ENCODE measurements at regions not wholly inside any gene's neighbourhood (a gene's known extent, or its start where the extent isn't known, plus 50 kb on each side); places are given as distances from the start of the nearest gene placed in this dataset.

DNA sequence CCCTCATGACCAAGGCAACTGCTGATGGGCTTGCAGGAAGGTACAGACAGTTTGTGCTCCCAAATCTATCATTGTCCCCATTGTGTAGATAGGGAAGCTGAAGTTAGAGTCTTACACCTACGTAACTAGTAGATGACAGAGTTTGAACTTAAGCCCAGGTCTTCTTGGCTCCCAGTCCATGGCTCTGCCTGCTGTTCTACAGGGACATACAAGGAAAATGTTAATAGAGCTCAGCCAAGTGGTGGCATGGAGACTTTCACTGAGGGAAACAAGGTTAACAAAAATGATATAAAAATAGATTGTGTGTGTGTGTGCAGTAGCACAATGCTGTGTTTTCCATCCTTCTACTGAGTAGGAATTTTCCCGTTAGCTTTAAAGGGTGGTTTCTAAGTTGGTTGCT lies 936.5 kb downstream of the RPA4 start:
- Histone ChIP-seq H3K27me3 (ENCODE audit: control insufficient read depth, insufficient read depth, low read length) (no peaks in the 10 kb centered on the region), H3K4me3 (ENCODE audit: insufficient read depth, low read depth, low read length) (no peak overlapping the region), H3K36me3 (replicated peaks; ENCODE audit: control insufficient read depth, insufficient read depth, low read length) (no peaks in the 10 kb centered on the region)
- DNase-seq = no peak

DNA sequence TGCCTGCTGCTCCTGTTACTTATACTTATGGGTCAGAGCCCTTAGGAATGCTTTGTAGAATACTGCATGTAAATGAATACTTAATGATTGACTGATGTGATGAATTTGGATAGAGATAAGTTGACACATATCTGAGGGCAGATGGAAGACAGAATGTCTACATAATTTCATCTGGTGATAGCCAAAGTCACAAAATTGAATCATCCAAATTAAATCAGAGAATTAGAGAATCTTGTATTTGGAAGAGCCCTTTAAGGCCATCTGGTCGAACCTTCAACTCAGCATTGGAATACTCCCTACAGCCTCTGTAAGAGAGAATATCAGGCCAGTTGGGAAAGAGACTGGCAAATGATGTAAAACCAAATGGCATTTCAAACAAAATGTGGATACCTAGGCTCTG lies 944.8 kb downstream of the RPA4 start:
- no peak for DNase-seq
- H3K27me3 ChIP-seq (ENCODE audit: control insufficient read depth, insufficient read depth, low read length) = no peaks in the 10 kb centered on the region
- no peak overlapping the region for H3K4me3 ChIP-seq (ENCODE audit: insufficient read depth, low read depth, low read length)
- H3K36me3 ChIP-seq (replicated peaks; ENCODE audit: control insufficient read depth, insufficient read depth, low read length) = no peaks in the 10 kb centered on the region

DNA sequence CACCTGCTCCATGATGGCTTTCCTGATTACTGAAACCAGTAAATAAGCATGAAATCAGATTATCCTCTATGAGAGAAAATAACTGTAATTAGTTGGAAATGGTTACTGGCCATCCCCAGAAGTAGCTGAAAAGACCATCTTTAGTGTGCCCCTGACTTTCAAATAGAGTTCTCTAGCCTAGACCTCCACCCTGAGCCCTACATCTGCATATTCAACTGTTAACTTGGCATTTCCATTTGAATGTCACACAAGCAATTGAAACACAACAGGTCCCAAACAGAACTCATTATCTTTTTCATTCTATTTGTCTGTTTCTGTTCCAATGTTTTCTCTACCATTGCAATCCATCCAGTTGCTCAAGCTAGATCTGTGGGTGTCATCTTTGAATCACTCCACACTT lies 952.3 kb downstream of the RPA4 start:
- Histone ChIP-seq H3K36me3 (replicated peaks; ENCODE audit: control insufficient read depth, insufficient read depth, low read length) (no peaks in the 10 kb centered on the region), H3K4me3 (ENCODE audit: insufficient read depth, low read depth, low read length) (no peak overlapping the region), H3K27me3 (ENCODE audit: control insufficient read depth, insufficient read depth, low read length) (no peaks in the 10 kb centered on the region)
- DNase-seq = peak; percentile 32

DNA sequence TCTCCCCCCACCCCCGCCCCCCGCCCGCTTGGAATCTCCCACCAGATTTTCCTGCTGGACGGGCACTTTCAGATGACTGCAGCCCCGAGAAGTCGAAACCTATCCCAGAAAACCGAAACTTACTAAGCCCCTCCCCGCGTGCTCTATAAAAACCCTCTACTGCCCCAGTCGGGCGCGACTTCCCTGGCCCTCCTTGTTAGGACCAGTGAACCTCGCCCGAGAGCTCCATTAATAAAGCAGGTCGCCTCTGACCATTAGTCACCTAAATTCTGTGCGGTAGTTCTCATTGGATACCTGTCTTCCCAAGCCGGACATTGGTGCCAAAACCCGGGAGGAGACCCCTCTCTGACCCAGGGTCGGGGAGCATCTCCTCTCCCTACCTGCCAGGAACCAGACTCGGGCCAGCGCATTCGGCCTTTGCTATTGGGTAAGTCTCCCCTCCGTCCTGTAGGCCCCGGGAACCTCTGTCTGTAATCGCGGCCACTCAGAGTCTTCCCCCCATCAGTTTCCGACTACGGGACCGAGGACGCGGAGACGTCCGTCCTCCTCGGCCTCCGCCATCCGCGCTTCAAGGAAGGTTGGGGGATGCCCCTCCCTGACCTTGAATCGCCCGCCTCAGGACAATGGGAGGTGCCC lies 958.0 kb downstream of the RPA4 start:
- no peak overlapping the region for H3K4me3 ChIP-seq (ENCODE audit: insufficient read depth, low read depth, low read length)
- H3K36me3 ChIP-seq (replicated peaks; ENCODE audit: control insufficient read depth, insufficient read depth, low read length) = no peaks in the 10 kb centered on the region
- no peak for DNase-seq
- no peaks in the 10 kb centered on the region for H3K27me3 ChIP-seq (ENCODE audit: control insufficient read depth, insufficient read depth, low read length)

DNA sequence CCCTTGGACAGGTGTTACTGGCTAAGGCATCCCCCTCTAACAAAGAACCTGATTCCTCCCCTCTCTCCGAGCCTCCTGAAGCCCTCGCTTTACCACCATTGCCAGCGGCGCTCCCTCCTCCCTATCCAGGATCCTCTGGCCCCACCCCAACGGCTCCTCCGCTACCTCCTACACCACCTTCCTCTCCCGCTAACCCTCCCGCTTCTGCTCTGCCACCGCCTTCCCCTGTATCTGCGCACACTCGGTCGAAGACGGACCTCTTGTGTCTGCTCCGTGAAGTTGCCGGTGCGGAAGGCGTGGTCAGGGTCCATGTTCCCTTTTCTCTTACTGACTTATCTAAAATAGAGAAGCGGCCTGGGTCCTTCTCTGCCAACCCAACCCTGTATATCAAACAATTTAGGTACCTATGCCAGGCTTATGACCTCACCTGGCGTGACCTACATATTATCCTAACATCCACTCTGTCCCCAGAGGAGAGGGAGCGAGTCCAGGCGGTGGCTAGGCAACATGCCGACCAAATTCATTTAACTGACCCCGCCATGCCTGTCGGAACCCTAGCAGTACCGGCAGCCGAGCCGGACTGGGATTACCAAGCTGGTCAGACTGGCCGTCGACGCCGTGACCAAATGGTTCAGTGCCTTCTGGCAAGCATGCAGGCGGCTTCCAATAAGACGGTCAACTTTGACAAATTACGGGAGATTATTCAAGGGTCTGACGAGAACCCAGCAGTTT lies 958.9 kb downstream of the RPA4 start:
- Histone ChIP-seq H3K36me3 (replicated peaks; ENCODE audit: control insufficient read depth, insufficient read depth, low read length) (no peaks in the 10 kb centered on the region), H3K27me3 (ENCODE audit: control insufficient read depth, insufficient read depth, low read length) (no peaks in the 10 kb centered on the region), H3K4me3 (ENCODE audit: insufficient read depth, low read depth, low read length) (no peak overlapping the region)
- peak; percentile 17 for DNase-seq

DNA sequence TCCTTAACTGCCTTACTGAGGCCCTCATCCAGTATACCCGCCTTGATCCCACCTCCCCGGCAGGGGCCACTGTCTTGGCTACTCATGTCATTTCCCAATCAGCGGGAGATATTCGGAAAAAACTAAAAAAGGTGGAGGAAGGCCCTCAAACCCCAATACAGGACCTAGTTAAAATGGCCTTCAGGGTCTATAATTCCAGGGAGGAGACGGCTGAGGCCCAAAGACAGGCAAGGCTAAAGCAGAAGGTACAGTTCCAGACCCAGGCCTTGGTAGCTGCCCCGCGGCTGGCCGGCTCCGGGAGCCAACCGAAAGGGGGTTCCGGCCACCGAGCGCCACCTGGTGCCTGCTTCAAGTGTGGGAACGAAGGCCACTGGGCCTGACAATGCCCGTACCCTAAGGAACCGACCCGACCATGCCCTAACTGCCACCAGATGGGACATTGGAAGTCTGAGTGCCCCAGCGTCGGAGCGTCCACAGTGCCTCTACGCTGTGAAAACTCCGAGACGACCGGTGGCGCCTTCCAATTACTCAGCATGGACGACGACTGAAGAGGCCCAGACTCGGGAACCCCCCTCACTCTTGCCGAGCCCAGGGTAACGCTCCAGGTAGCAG lies 959.6 kb downstream of the RPA4 start:
- Histone ChIP-seq H3K36me3 (replicated peaks; ENCODE audit: control insufficient read depth, insufficient read depth, low read length) (no peaks in the 10 kb centered on the region), H3K4me3 (ENCODE audit: insufficient read depth, low read depth, low read length) (no peak overlapping the region)
- DNase-seq = peak; percentile 27

DNA sequence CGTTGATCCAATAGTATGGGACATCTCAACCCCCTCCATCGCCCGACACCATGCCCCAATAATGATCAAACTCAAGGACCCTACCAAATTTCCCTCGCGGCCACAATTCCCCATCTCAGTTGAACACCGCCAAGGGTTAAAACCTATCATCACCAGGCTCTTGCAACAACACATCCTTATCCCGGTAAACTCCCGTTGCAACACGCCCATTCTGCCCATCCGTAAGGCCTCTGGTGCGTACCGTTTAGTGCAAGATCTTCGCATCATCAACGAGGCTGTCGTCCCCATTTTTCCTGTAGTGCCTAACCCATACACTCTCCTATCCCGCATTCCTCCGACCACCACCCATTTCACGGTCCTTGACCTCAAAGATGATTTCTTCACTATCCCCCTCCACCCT lies 960.5 kb downstream of the RPA4 start:
- DNase-seq = no peak
- no peaks in the 10 kb centered on the region for H3K36me3 ChIP-seq (replicated peaks; ENCODE audit: control insufficient read depth, insufficient read depth, low read length)
- no peaks in the 10 kb centered on the region for H3K27me3 ChIP-seq (ENCODE audit: control insufficient read depth, insufficient read depth, low read length)
- no peak overlapping the region for H3K4me3 ChIP-seq (ENCODE audit: insufficient read depth, low read depth, low read length)

More for the DNA sequence above, 959.6 kb downstream of the RPA4 start:
- no peaks in the 10 kb centered on the region for H3K27me3 ChIP-seq (ENCODE audit: control insufficient read depth, insufficient read depth, low read length)

DNA sequence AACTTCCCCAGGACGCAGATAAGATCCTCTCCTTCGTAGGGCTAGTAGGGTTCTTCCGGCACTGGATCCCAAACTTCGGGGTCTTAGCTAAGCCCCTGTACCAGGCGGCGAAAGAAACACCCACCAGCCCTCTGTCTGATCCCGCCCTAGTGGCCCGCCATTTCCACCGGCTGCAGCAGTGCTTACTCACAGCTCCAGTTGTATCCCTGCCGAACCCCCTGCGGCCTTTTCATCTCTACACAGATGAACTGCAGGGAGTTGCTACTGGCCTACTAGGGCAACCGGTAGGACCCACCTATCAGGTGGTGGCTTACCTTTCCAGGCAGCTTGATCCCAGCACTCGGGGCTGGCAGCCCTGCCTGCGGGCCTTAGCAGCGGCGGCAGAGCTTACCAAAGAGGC lies 961.2 kb downstream of the RPA4 start:
- DNase-seq = peak; percentile 24
- Histone ChIP-seq H3K27me3 (ENCODE audit: control insufficient read depth, insufficient read depth, low read length) (no peaks in the 10 kb centered on the region), H3K36me3 (replicated peaks; ENCODE audit: control insufficient read depth, insufficient read depth, low read length) (no peaks in the 10 kb centered on the region), H3K4me3 (ENCODE audit: insufficient read depth, low read depth, low read length) (no peak overlapping the region)

DNA sequence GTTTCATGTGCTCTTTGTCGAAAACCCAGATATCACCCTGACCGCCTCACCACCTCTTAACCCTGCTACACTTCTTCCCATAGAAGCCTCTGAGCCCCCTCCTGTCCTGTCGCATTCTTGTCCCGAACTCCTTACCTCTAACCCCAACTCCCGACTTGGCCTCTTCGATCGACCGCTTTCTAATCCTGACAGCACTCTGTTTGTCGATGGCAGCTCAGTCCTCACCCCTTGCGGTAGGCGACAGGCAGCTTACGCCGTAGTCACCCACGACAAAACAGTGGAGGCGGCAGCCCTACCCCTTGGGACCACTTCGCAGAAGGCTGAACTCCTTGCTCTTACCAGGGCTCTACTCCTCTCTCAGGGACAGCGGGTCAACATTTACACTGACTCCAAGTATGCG lies 961.7 kb downstream of the RPA4 start:
- Histone ChIP-seq H3K4me3 (ENCODE audit: insufficient read depth, low read depth, low read length) (no peak overlapping the region), H3K27me3 (ENCODE audit: control insufficient read depth, insufficient read depth, low read length) (no peaks in the 10 kb centered on the region), H3K36me3 (replicated peaks; ENCODE audit: control insufficient read depth, insufficient read depth, low read length) (no peaks in the 10 kb centered on the region)
- DNase-seq = peak; percentile 17

DNA sequence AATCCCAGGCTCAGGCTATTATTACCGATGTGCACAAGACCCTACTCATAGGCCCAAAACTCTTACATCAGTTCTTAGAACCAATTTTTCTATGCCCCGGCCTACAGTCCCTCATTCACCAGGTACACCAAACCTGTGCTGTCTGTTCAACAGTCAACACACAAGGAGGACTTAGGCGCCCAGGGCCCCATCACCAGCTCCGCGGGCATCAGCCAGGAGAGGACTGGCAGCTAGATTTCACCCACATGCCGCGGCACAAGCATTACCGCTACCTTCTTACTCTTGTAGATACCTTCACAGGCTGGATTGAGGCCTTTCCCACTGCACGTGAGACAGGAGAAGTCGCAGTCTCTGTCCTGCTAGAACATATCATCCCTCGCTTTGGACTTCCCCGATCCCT lies 962.5 kb downstream of the RPA4 start:
- Histone ChIP-seq H3K36me3 (replicated peaks; ENCODE audit: control insufficient read depth, insufficient read depth, low read length) (no peaks in the 10 kb centered on the region), H3K27me3 (ENCODE audit: control insufficient read depth, insufficient read depth, low read length) (no peaks in the 10 kb centered on the region), H3K4me3 (ENCODE audit: insufficient read depth, low read depth, low read length) (no peak overlapping the region)
- DNase-seq = peak; percentile 19

DNA sequence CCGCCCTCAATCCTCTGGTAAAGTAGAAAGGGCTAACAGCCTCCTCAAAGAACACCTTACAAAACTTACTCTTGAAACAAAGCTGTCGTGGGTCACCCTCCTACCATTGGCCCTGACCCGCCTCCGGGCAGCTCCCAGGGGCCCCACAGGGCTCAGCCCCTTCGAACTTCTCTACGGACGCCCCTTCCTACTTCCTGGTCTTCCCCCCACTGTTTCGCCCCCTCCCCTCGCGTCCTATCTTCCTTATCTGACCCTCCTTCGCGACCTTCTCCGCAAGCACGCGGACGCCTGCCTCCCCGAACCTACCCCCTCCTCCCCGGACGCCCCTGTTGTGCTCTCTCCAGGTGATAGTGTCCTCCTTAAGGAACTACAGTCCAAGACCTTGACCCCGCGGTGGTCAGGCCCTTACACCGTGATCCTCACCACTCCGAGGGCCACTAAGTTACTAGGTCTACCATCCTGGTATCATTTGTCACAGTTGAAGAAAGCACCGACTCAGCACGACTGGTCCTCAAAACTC lies 963.1 kb downstream of the RPA4 start:
- no peaks in the 10 kb centered on the region for H3K36me3 ChIP-seq (replicated peaks; ENCODE audit: control insufficient read depth, insufficient read depth, low read length)
- DNase-seq = peak; percentile 18
- no peaks in the 10 kb centered on the region for H3K27me3 ChIP-seq (ENCODE audit: control insufficient read depth, insufficient read depth, low read length)
- no peak overlapping the region for H3K4me3 ChIP-seq (ENCODE audit: insufficient read depth, low read depth, low read length)

DNA sequence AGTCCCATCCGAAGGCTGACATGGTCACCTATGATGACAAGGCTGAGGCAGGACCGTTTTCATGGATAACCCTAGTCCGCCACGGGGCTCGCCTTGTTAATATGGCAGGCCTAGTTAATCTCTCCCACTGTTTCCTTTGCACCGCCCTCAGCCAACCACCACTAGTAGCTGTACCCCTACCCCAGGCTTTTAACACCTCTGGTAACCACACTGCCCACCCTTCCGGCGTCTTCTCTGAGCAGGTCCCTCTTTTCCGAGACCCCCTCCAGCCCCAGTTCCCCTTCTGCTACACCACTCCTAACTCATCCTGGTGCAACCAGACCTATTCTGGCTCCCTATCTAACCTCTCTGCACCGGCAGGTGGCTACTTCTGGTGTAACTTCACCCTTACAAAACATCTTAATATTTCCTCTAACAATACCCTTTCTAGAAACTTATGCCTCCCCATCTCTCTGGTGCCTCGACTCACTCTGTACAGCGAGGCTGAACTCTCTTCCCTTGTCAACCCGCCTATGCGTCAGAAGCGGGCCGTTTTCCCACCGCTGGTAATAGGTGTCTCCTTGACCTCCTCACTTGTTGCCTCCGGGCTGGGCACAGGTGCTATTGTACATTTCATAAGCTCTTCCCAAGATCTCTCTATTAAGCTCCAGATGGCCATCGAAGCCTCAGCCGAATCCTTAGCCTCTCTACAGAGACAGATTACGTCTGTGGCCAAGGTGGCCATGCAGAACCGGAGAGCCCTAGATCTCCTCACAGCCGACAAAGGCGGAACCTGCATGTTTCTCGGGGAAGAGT lies 964.4 kb downstream of the RPA4 start:
- Histone ChIP-seq H3K4me3 (ENCODE audit: insufficient read depth, low read depth, low read length) (no peak overlapping the region), H3K36me3 (replicated peaks; ENCODE audit: control insufficient read depth, insufficient read depth, low read length) (no peaks in the 10 kb centered on the region), H3K27me3 (ENCODE audit: control insufficient read depth, insufficient read depth, low read length) (no peaks in the 10 kb centered on the region)
- DNase-seq = no peak

DNA sequence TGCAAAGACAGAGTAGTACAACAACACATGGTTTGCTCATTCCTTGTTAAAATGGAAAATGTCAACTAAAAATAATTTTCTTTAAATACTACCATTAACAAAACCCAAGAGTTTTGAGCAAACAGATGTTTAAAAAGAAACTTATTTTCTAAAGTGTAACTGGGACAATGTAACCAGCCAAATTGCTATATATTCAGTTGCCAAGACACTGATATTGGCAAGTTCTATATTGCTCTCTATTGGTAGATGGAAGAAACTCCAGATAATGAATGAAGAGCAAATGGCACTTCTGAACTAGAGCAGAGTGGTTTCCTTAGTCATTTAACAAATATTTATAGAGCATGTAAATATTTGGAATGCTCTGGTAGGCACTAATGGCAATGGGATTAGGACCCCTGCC lies 966.2 kb downstream of the RPA4 start:
- DNase-seq = no peak
- Histone ChIP-seq H3K27me3 (ENCODE audit: control insufficient read depth, insufficient read depth, low read length) (no peaks in the 10 kb centered on the region), H3K4me3 (ENCODE audit: insufficient read depth, low read depth, low read length) (no peak overlapping the region), H3K36me3 (replicated peaks; ENCODE audit: control insufficient read depth, insufficient read depth, low read length) (no peaks in the 10 kb centered on the region)

DNA sequence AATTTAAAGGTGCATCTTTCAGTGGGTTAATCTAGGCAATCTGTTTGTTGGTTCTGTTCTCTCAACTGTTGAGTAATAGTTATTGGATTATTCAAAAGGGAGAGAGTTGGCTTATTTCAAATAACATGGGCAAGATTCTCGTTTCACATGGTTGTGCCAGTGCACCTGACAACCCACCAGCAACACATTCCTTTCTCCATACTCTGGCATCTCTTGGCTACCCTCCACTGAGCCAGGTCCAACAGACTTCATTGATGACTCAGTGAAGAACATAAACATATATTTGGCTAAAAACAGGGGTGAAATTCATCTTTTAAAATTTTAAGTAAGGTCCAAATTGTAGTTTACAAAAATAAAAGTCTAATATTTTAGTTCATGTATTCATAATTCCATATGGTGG lies 967.2 kb downstream of the RPA4 start:
- no peak for DNase-seq
- H3K36me3 ChIP-seq (replicated peaks; ENCODE audit: control insufficient read depth, insufficient read depth, low read length) = no peaks in the 10 kb centered on the region
- no peak overlapping the region for H3K4me3 ChIP-seq (ENCODE audit: insufficient read depth, low read depth, low read length)
- H3K27me3 ChIP-seq (ENCODE audit: control insufficient read depth, insufficient read depth, low read length) = no peaks in the 10 kb centered on the region

Measured in H7 (cell line).